Sigmoid colon (tissue), 6 donors: ENCODE measurements at regions not wholly inside any gene's neighbourhood (a gene's known extent, or its start where the extent isn't known, plus 50 kb on each side); places are given as distances from the start of the nearest gene placed in this dataset.

Experiments used
- DNase-seq: peaks from one replicate; pipeline ENCODE4 v3.0.0-alpha.2; 2019
- H3K27ac ChIP-seq, 4 donors: fragments of 200-600 bp; sonication (generic); one replicate each; pipeline ENCODE4 v1.5.1; 2016 to 2019; ENCODE audit warnings: mild to moderate bottlenecking in 1 of 4
- H3K27me3 ChIP-seq, 3 donors: fragments of 200-600 bp; sonication (generic); one replicate each; pipeline ENCODE4 v1.5.1; 2019; ENCODE audit warnings: mild to moderate bottlenecking in 1 of 3
- H3K36me3 ChIP-seq, 4 donors: fragments of 200-600 bp; sonication (generic); one replicate each; pipeline ENCODE4 v1.5.1; 2016 to 2019
- H3K4me1 ChIP-seq, 4 donors: fragments of 200-600 bp; sonication (generic); one replicate each; pipeline ENCODE4 v1.5.1; 2017 to 2019
- H3K4me3 ChIP-seq, 4 donors: fragments of 200-600 bp; sonication (generic); one replicate each; pipeline ENCODE4 v1.5.1; 2017 to 2019; ENCODE audit warnings: mild to moderate bottlenecking in 2 of 4, moderate library complexity in 1 of 4
- H3K9me3 ChIP-seq, 4 donors: fragments of 200-600 bp in 3 of 4; sonication (generic) in 3 of 4; one replicate each; pipeline versions ENCODE4 v1.5.1 to v1.6.1; 2013 to 2019
- CTCF ChIP-seq, 4 experiments: fragments of 450-650 bp in 3 of 4; fragments of 200-600 bp in 1 of 4; IDR thresholded peaks; one replicate each; pipeline ENCODE4 v1.5.1; 2016 to 2019; ENCODE audit warnings: antibody characterized with exemption in 4 of 4, mild to moderate bottlenecking in 3 of 4, moderate library complexity in 2 of 4
- EP300 ChIP-seq, 4 donors: sonication (generic); formaldehyde crosslinking; IDR thresholded peaks; one replicate each; pipeline ENCODE4 v1.6.1; 2017; ENCODE audit warnings: antibody characterized with exemption in 4 of 4
- POLR2A ChIP-seq, 2 donors: fragments of 450-650 bp; IDR thresholded peaks; one replicate each; pipeline ENCODE4 v1.6.1; 2016; ENCODE audit warnings: antibody characterized with exemption in 2 of 2, mild to moderate bottlenecking in 2 of 2, moderate library complexity in 2 of 2
- POLR2AphosphoS5 ChIP-seq, 4 donors: sonication (generic); formaldehyde crosslinking; IDR thresholded peaks; one replicate each; pipeline ENCODE4 v1.6.1; 2017; ENCODE audit warnings: antibody characterized with exemption in 4 of 4
- WGBS, 2 donors: extraction: QIAGEN DNeasy Blood & Tissue Kit; methylation state at CpG; one replicate each; pipeline ENCODE4 v1.1.7; 2013; 5-methylcytosine and 5-hydroxymethylcytosine counted together
- intact Hi-C: fragments of 100-400 bp; cut with DNase I; formaldehyde crosslinking; loops from one replicate; pipeline ENCODE4 v1.15.1; 2023
- donor health status: healthy with polysubstance abuse.
- donor health status: healthy.

GRCh38 chr17:70265471-70265870, 96.1 kb downstream of the KCNJ2 start:
- no peak for DNase-seq
- H3K36me3 ChIP-seq: no peaks in the 10 kb centered on the region
- 61 to 73% methylated on average over 2 of the region's 2 CpGs for WGBS, 2 donors

GRCh38 chr17:70266394-70266793, 97.1 kb downstream of the KCNJ2 start:
- no peak for DNase-seq
- Histone ChIP-seq H3K9me3 (no peaks in the 10 kb centered on the region), H3K27ac (no peak overlapping the region), H3K4me3 (no peak overlapping the region), H3K4me1 (no peaks in the 10 kb centered on the region), H3K27me3 (no peaks in the 10 kb centered on the region), H3K36me3 (no peaks in the 10 kb centered on the region)
- WGBS, 2 donors: 69 to 76% methylated on average over 2 of the region's 2 CpGs
- TF ChIP-seq POLR2AphosphoS5 (IDR thresholded peaks at IDR 0.05): no peak
- TF ChIP-seq CTCF (IDR thresholded peaks at IDR 0.05): no peak
- no peak for TF ChIP-seq POLR2A (IDR thresholded peaks at IDR 0.05)
- TF ChIP-seq EP300 (IDR thresholded peaks at IDR 0.05): no peak
- intact Hi-C loops: no loop called here

More at GRCh38 chr17:70265471-70265870, 96.1 kb downstream of the KCNJ2 start:
- no peak overlapping the region for H3K4me3 ChIP-seq
- no peaks in the 10 kb centered on the region for H3K9me3 ChIP-seq
- intact Hi-C loops: no loop called here
- no peak for TF ChIP-seq POLR2AphosphoS5 (IDR thresholded peaks at IDR 0.05)
- TF ChIP-seq EP300 (IDR thresholded peaks at IDR 0.05): no peak
- no peak for TF ChIP-seq CTCF (IDR thresholded peaks at IDR 0.05)
- no peak for TF ChIP-seq POLR2A (IDR thresholded peaks at IDR 0.05)
- no peaks in the 10 kb centered on the region for H3K27me3 ChIP-seq
- H3K27ac ChIP-seq: no peak overlapping the region
- no peaks in the 10 kb centered on the region for H3K4me1 ChIP-seq

GRCh38 chr17:70268383-70268782, 99.1 kb downstream of the KCNJ2 start:
- Histone ChIP-seq H3K9me3 (no peaks in the 10 kb centered on the region), H3K27ac (no peak overlapping the region), H3K4me3 (no peak overlapping the region), H3K4me1 (no peaks in the 10 kb centered on the region), H3K27me3 (no peaks in the 10 kb centered on the region), H3K36me3 (no peaks in the 10 kb centered on the region)
- WGBS, 2 donors: 21 to 62% methylated on average over 1 of the region's 1 CpG
- TF ChIP-seq POLR2A (IDR thresholded peaks at IDR 0.05) (no peak), EP300 (IDR thresholded peaks at IDR 0.05) (no peak), POLR2AphosphoS5 (IDR thresholded peaks at IDR 0.05) (no peak), CTCF (IDR thresholded peaks at IDR 0.05) (no peak)
- intact Hi-C loops: no loop called here
- DNase-seq: no peak

- Histone ChIP-seq H3K9me3 (no peaks in the 10 kb centered on the region), H3K4me1 (no peaks in the 10 kb centered on the region), H3K4me3 (no peak overlapping the region), H3K27ac (no peak overlapping the region), H3K36me3 (no peaks in the 10 kb centered on the region), H3K27me3 (no peaks in the 10 kb centered on the region)
- intact Hi-C loops: no loop called here
- no peak for DNase-seq
- 79 to 82% methylated on average over 7 of the region's 7 CpGs for WGBS, 2 donors
- no peak for TF ChIP-seq POLR2A (IDR thresholded peaks at IDR 0.05)
Observed at GRCh38 chr17:70270554-70270953, 101.2 kb downstream of the KCNJ2 start.

GRCh38 chr17:70271200-70271599, 101.9 kb downstream of the KCNJ2 start:
- TF ChIP-seq POLR2AphosphoS5 (IDR thresholded peaks at IDR 0.05): no peak
- no peak for TF ChIP-seq EP300 (IDR thresholded peaks at IDR 0.05)
- no peak for TF ChIP-seq CTCF (IDR thresholded peaks at IDR 0.05)
- TF ChIP-seq POLR2A (IDR thresholded peaks at IDR 0.05): no peak

More at GRCh38 chr17:70271200-70271599, 101.9 kb downstream of the KCNJ2 start:
- Histone ChIP-seq H3K4me1 (no peaks in the 10 kb centered on the region), H3K27me3 (no peaks in the 10 kb centered on the region), H3K4me3 (no peak overlapping the region), H3K27ac (no peak overlapping the region), H3K36me3 (no peaks in the 10 kb centered on the region), H3K9me3 (no peaks in the 10 kb centered on the region)
- DNase-seq: no peak
- 91 to 94% methylated on average over 3 of the region's 3 CpGs for WGBS, 2 donors
- intact Hi-C loops: no loop called here
